ENCODE measurements at regions not wholly inside any gene's neighbourhood (a gene's known extent, or its start where the extent isn't known, plus 50 kb on each side); places are given as distances from the start of the nearest gene placed in this dataset.

DNA sequence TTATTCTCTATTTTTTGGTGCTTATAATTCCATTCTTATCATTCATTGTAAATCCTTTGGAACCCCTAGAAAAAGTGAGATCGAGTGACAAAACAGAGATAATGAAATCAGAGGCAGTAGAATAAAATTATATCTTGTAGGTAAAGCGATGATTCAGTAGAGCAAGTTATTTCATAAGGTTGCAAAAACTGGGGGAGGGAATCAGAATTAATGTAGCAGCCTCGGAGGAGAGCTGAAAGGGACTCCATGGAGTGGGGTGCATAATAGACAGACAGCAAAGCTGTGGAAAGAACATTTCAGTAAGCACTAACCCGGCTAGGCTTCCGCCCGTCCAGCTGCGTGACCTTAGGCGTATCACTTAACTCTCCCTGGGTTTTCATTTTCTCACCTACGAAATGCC lies 289.7 kb downstream of the EN1 start:
- DNase-seq = no peak

DNA sequence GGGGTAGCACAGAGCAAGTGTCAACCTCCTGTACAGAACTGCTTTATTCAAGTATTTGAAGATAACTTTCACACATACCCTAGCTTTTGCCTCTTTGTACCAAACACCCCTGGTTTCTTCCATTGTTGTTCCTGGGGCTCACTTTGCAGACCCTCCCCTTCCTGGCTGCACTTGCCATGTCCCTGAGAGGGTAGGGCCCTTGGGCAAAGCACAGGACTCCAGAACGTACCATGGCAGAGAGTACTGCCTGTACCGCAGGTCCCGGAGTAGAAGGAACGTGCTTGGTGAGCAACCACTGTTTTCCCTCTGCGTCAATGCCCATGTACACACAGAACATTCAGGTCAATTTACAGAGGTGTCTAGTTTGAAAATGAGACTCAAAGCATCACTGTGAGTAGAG lies 290.4 kb downstream of the EN1 start:
- DNase-seq = no peak

- DNase-seq = no peak
These were observed 292.8 kb downstream of the EN1 start for GRCh38 chr2:118554616-118555015.

- no peak for DNase-seq
These were observed 297.9 kb downstream of the EN1 start for GRCh38 chr2:118549503-118549902.

- no peak for DNase-seq
These were observed 298.5 kb downstream of the EN1 start for GRCh38 chr2:118548880-118549488.

GRCh38 chr2:118539290-118539689 lies 308.2 kb downstream of the EN1 start:
- no peak for DNase-seq

GRCh38 chr2:118536306-118536705 lies 311.1 kb downstream of the EN1 start:
- no peak for DNase-seq

- DNase-seq = no peak
These were observed 311.6 kb downstream of the EN1 start for GRCh38 chr2:118535818-118536212.

GRCh38 chr2:118535171-118535817 lies 312.2 kb downstream of the EN1 start:
- no peak for DNase-seq

- no peak for DNase-seq
These were observed 316.5 kb downstream of the EN1 start for GRCh38 chr2:118530976-118531375.

DNA sequence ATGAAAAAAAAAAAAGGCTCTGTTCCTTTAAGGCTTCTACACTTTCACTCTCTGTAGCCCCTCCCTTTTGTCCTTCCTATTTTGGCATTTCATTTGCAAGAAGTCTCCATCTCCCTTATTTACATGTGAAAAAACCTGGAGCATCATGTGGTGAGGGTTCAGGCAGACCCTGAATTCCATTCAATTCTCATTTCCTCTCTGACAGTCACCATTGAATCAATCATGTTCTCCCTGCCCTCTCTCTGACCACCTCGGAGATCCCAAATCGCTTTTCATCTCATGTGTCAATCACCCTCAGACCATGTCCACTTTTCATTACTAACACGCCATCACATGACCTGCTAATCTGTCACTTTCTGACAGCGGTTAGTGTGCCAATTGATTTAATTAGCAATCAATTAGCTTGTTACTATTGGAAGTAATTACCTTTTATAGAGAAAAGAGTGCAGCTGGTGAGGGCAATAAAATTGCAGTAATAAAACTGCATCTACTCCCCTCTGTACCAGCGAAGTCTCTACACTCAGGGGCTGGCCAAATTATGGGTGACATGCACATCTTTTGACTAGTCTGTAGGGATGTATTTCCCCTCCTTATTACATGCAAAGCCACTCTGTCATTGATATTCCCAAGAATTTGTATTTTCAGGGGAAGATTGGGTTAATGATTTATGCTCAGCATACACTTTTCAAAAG lies 317.4 kb downstream of the EN1 start:
- no peak for DNase-seq

DNA sequence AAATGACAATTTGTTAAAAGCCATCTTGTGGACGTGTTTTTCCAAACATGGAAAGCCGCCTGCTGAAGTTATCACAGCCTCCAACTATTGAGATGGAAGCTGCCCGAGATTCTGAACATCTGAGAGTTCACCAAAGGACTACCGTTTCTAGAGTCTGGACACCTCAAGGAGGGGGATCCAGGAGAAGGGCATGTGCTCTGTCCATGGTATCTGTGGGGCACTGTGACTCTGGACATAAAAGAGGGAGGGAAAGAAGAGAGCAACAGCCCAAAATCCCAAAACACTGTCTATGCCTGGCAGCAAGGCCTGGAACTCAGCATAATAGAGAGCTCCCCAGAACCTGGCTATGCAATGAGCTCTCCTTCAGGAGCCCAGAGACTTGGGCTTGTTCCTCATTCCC lies 319.9 kb downstream of the EN1 start:
- DNase-seq = no peak

DNA sequence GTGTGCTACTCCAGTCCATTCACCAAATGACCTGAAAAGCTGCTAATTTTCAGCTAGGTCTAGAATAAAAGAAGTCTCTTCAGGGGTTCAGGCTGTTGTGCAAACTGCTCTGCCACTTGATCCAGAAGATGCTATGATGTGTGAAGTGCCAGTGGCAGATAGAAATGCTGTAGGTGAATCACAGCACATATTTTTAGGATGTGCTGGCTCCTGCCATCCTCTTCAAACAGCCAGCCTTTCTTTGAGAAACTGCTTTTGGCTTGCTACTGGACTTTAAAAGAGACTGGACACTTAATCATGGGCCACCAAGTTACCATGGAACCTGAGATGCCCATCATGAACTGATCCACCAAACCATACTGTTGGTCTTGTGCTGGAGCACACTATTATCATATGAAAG lies 322.1 kb downstream of the EN1 start:
- DNase-seq = no peak

- no peak for DNase-seq
These were observed 322.5 kb downstream of the EN1 start for GRCh38 chr2:118524911-118525310.

DNA sequence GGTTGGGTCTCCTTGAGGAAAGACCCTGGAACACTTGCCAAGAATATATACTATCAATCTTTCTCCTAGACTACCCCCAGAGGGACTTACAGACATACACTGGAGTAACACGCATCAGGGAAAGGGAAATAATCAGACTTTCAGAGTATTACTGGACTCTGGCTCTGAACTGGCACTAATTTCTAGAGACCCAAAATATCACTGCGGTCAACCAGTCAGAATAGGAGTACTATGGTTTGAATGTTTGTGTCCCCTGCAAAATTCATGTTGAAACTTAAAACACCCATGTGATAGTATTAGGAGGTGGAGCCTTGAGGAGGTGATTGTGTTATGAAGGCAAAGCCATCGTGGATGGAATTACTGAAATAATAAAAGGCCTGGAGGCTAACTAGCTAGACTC lies 323.7 kb downstream of the EN1 start:
- no peak for DNase-seq

DNA sequence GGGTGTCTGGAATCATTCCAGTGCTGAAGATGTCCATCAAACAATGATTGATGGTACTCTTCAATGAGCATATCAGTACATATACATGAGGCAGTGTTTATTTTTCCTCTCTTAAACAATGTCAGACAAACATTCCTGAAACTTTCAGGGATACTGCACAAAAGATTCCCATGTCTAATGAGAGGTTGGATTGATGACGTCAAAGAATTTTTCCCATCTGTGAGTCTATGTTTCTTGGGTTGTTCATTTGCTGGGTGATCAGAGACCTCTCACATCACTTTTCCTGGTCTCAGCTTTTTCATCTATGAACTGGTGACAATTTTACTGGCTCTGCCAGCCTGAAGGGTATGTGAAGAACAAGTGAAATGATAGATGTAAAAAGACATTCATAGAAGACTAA lies 325.5 kb downstream of the EN1 start:
- DNase-seq = no peak

DNA sequence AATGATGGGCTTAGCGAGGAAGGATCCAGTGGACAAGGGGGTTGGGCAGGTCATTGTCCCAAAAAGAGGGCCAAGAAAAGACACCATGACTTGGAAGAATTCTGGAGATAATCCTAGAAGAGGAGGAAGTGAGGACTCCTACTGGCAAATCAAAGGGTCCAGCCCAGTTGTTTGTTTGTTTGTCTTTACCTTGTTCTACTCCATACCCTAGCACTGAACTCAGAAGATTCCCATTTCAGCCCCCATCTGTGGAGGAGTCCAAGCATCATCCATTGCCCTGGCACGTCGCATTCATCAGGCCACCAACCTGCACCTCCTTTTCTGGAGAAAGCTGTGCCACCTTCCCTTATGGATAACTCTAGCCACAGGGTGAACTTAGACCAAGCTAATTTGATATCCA lies 326.2 kb downstream of the EN1 start:
- no peak for DNase-seq

- no peak for DNase-seq
These were observed 327.2 kb downstream of the EN1 start for GRCh38 chr2:118520246-118520645.

GRCh38 chr2:118519511-118519910 lies 327.9 kb downstream of the EN1 start:
- DNase-seq = no peak

- no peak for DNase-seq
These were observed 336.6 kb downstream of the EN1 start for GRCh38 chr2:118510807-118511206.

GRCh38 chr2:118509319-118510004 lies 338.0 kb downstream of the EN1 start:
- no peak for DNase-seq

- DNase-seq = no peak
These were observed 339.2 kb downstream of the EN1 start for GRCh38 chr2:118508282-118508681.

DNA sequence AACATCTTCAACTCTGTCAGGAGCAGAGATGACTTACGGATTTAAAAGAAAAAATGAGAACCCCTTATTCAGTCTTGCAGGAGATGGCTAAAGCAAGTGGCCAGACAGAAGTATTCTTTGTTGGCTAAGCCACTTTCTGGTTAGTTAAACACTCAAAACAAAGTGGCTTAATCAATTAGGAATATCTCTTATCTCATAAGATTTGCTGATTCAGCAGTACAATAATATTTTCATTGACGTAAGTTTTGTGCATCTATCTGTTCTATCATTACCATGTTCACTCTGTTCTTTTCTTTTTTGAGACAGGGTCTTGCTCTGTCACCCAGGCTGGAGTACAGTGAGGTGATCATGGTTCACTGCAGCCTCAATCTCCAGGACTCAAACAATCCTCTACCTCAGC lies 342.0 kb downstream of the EN1 start:
- DNase-seq = no peak

- no peak for DNase-seq
These were observed 345.3 kb downstream of the EN1 start for GRCh38 chr2:118502106-118502505.
